WTC11 (cell line): ENCODE measurements at regions not wholly inside any gene's neighbourhood (a gene's known extent, or its start where the extent isn't known, plus 50 kb on each side); places are given as distances from the start of the nearest gene placed in this dataset.

Experiments
- ATF1 ChIP-seq: sonication (generic); formaldehyde crosslinking; IDR thresholded peaks from 2 replicates; pipeline ENCODE4 v1.8.1; 2023; ENCODE audit warnings: mild to moderate bottlenecking, moderate library complexity, missing genetic modification reagents
- CREB1 ChIP-seq: sonication (generic); formaldehyde crosslinking; IDR thresholded peaks from 2 replicates; pipeline ENCODE4 v1.8.0; 2023; ENCODE audit warnings: mild to moderate bottlenecking, missing genetic modification reagents
- JUN ChIP-seq: sonication (generic); formaldehyde crosslinking; IDR thresholded peaks from 2 replicates; pipeline ENCODE4 v1.8.0; 2023; ENCODE audit warnings: mild to moderate bottlenecking, missing genetic modification reagents
- NR1H2 ChIP-seq: sonication (generic); formaldehyde crosslinking; IDR thresholded peaks from 2 replicates; pipeline ENCODE4 v1.9.0; 2021; ENCODE audit warnings: mild to moderate bottlenecking, moderate library complexity, missing genetic modification reagents
- ZNF263 ChIP-seq: sonication (generic); formaldehyde crosslinking; IDR thresholded peaks from 2 replicates; pipeline ENCODE4 v1.8.1; 2022; ENCODE audit warnings: low read depth, mild to moderate bottlenecking, moderate library complexity, missing genetic modification reagents
- TF ChIP-seq, protein P1 (sequence below): fragments of 200-600 bp; IDR thresholded peaks from 2 replicates; pipeline ENCODE4 v1.8.0; 2022; ENCODE audit warnings: antibody characterized with exemption
- TF ChIP-seq, protein P2 (sequence below): fragments of 250-450 bp; sonication (Bioruptor Pico); IDR thresholded peaks from 2 replicates; pipeline ENCODE4 v1.9.0; 2021; ENCODE audit warnings: moderate library complexity, mild to moderate bottlenecking, inconsistent platforms, borderline replicate concordance
- TF ChIP-seq, protein P3 (sequence below): sonication (generic); formaldehyde crosslinking; IDR thresholded peaks from 2 replicates; pipeline ENCODE4 v1.8.0; 2022; ENCODE audit warnings: mild to moderate bottlenecking, missing genetic modification reagents
- TF ChIP-seq, protein P4 (sequence below): sonication (generic); formaldehyde crosslinking; IDR thresholded peaks from 2 replicates; pipeline ENCODE4 v1.8.1; 2023; ENCODE audit warnings: mild to moderate bottlenecking, missing genetic modification reagents
- TF ChIP-seq, protein P5 (sequence below): sonication (generic); formaldehyde crosslinking; conservative IDR thresholded peaks from 2 replicates; pipeline ENCODE4 v1.8.1; 2022; ENCODE audit warnings: mild to moderate bottlenecking, missing genetic modification reagents
- TF ChIP-seq, protein P6 (sequence below): sonication (generic); formaldehyde crosslinking; IDR thresholded peaks from 2 replicates; pipeline ENCODE4 v1.8.0; 2023; ENCODE audit warnings: mild to moderate bottlenecking, missing genetic modification reagents

DNA sequence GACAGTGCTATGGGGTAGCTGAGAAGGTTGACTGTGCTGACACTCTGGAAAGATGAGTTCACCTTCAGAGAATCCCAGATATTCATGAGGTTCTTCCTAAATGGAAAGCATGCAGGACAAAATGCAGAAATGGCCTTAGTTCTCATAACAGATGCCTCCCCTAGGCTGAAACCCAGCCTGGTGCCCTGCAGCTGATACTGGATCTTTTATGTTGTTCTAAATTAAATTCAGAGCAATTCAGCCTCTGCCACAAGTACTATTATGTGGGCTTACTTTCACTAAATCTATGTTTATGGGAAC is 172.0 kb upstream of the SERPINE2 start:
- TF ChIP-seq NR1H2 (CRISPR knock-in tag) (no peak), JUN (CRISPR knock-in tag) (no peak), ZNF263 (CRISPR knock-in tag) (no peak), ATF1 (no peak), CREB1 (CRISPR knock-in tag) (no peak)
- TF ChIP-seq, protein P1, sequence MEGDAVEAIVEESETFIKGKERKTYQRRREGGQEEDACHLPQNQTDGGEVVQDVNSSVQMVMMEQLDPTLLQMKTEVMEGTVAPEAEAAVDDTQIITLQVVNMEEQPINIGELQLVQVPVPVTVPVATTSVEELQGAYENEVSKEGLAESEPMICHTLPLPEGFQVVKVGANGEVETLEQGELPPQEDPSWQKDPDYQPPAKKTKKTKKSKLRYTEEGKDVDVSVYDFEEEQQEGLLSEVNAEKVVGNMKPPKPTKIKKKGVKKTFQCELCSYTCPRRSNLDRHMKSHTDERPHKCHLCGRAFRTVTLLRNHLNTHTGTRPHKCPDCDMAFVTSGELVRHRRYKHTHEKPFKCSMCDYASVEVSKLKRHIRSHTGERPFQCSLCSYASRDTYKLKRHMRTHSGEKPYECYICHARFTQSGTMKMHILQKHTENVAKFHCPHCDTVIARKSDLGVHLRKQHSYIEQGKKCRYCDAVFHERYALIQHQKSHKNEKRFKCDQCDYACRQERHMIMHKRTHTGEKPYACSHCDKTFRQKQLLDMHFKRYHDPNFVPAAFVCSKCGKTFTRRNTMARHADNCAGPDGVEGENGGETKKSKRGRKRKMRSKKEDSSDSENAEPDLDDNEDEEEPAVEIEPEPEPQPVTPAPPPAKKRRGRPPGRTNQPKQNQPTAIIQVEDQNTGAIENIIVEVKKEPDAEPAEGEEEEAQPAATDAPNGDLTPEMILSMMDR: no peak
- TF ChIP-seq, protein P2, sequence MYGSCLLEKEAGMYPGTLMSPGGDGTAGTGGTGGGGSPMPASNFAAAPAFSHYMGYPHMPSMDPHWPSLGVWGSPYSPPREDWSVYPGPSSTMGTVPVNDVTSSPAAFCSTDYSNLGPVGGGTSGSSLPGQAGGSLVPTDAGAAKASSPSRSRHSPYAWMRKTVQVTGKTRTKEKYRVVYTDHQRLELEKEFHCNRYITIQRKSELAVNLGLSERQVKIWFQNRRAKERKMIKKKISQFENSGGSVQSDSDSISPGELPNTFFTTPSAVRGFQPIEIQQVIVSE (CRISPR knock-in tag): no peak
- TF ChIP-seq, protein P3, sequence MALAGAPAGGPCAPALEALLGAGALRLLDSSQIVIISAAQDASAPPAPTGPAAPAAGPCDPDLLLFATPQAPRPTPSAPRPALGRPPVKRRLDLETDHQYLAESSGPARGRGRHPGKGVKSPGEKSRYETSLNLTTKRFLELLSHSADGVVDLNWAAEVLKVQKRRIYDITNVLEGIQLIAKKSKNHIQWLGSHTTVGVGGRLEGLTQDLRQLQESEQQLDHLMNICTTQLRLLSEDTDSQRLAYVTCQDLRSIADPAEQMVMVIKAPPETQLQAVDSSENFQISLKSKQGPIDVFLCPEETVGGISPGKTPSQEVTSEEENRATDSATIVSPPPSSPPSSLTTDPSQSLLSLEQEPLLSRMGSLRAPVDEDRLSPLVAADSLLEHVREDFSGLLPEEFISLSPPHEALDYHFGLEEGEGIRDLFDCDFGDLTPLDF: no peak
- TF ChIP-seq, protein P4, sequence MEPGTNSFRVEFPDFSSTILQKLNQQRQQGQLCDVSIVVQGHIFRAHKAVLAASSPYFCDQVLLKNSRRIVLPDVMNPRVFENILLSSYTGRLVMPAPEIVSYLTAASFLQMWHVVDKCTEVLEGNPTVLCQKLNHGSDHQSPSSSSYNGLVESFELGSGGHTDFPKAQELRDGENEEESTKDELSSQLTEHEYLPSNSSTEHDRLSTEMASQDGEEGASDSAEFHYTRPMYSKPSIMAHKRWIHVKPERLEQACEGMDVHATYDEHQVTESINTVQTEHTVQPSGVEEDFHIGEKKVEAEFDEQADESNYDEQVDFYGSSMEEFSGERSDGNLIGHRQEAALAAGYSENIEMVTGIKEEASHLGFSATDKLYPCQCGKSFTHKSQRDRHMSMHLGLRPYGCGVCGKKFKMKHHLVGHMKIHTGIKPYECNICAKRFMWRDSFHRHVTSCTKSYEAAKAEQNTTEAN (CRISPR knock-in tag): no peak
- TF ChIP-seq, protein P5, sequence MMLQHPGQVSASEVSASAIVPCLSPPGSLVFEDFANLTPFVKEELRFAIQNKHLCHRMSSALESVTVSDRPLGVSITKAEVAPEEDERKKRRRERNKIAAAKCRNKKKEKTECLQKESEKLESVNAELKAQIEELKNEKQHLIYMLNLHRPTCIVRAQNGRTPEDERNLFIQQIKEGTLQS (CRISPR knock-in tag): no peak
- TF ChIP-seq, protein P6, sequence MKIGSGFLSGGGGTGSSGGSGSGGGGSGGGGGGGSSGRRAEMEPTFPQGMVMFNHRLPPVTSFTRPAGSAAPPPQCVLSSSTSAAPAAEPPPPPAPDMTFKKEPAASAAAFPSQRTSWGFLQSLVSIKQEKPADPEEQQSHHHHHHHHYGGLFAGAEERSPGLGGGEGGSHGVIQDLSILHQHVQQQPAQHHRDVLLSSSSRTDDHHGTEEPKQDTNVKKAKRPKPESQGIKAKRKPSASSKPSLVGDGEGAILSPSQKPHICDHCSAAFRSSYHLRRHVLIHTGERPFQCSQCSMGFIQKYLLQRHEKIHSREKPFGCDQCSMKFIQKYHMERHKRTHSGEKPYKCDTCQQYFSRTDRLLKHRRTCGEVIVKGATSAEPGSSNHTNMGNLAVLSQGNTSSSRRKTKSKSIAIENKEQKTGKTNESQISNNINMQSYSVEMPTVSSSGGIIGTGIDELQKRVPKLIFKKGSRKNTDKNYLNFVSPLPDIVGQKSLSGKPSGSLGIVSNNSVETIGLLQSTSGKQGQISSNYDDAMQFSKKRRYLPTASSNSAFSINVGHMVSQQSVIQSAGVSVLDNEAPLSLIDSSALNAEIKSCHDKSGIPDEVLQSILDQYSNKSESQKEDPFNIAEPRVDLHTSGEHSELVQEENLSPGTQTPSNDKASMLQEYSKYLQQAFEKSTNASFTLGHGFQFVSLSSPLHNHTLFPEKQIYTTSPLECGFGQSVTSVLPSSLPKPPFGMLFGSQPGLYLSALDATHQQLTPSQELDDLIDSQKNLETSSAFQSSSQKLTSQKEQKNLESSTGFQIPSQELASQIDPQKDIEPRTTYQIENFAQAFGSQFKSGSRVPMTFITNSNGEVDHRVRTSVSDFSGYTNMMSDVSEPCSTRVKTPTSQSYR (CRISPR knock-in tag): no peak
